ENCODE measurements at regions not wholly inside any gene's neighbourhood (a gene's known extent, or its start where the extent isn't known, plus 50 kb on each side); places are given as distances from the start of the nearest gene placed in this dataset.
"Not testable (repeated sequence)": the region's sequence is repeated elsewhere in the genome, so short reads cannot be mapped to it uniquely, and the experiment has no call there.

DNA sequence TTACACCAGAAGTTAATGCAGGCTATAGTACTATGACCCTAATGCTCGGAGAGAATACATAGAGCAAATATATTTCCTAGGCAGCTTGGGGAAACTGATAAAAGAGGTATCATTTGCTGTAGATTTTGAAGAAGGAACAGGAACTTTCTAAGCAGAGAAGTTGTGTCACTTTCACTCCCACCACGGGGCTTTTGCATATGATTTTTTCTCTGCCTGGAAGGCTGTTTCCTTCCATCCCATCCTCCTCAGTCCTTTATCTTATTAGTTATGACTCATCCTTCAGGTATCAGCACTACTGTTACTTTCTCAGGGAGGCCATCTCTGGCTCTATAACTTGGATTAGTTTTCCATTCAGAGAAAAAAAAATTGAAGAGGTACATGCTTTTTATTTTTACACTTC, 2006.1 kb upstream of the WWC1 start:
- no peak for TF ChIP-seq CTCF (conservative IDR thresholded peaks at IDR 0.05)
- H3K27ac ChIP-seq = no peak overlapping the region

DNA sequence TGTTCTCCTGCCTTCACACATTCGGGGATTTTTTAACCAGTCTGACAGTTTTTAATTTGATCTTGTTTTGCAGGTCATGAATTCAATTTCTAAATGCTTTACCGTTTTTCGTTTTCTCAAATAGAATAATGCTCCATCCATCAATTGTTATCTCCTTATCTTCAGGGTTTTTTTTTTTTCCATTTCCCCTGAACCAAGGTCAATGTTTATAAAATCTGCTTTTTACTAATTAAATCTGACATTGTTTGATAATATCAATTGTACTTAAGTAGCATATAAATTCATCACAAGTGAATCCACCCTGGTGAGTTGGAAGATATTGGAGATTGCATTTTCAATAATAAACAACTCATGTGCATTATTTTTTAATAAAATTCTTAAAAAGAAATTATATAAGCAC, 2004.6 kb upstream of the WWC1 start:
- TF ChIP-seq CTCF (conservative IDR thresholded peaks at IDR 0.05) = no peak
- no peak overlapping the region for H3K27ac ChIP-seq

DNA sequence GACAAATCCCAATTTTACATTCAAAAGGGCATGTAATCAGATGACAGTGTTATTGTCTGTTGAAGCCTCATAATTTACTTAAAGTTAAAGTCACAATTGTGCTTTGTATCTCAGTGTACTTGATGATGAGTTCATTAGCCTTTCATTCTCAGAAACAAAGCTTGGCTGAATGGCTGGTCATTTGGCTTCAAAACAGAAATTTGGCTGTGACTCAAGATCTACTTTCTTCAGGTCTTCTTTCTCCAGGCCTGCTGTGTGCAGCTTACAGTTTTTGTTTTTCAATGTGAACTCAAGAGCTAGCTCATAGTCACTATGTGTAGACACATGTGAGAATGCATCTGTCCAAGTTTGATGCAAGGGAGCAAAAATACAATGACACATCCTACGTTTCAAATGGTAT, 2003.6 kb upstream of the WWC1 start:
- no peak for TF ChIP-seq CTCF (conservative IDR thresholded peaks at IDR 0.05)
- H3K27ac ChIP-seq = no peak overlapping the region

GRCh38 chr5:166291800-166292199, 1999.6 kb upstream of the WWC1 start:
- not testable (repeated sequence) for H3K27ac ChIP-seq

GRCh38 chr5:166293892-166294291, 1997.6 kb upstream of the WWC1 start:
- H3K27ac ChIP-seq = no peak overlapping the region
- no peak for TF ChIP-seq CTCF (conservative IDR thresholded peaks at IDR 0.05)

DNA sequence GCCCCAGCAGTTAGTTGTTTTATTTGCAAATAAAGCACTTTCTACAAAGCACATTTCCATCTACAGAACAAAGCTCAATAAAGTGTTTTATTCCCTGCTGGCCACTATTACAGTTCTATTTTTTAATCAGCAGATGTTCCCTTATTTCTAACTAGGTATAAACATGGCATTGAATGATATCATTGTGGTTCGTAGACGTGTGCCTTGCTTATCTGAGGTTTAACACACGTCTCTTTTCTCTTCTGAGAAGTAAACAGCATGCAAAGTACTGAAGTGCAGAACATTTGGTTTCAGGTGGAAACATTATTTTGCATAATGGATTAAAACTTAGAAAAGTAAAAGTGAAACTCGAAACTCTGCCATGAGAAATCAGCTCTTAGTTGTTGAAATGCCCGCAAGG, 1989.3 kb upstream of the WWC1 start:
- no peak for TF ChIP-seq CTCF (conservative IDR thresholded peaks at IDR 0.05)
- H3K27ac ChIP-seq = no peak overlapping the region

DNA sequence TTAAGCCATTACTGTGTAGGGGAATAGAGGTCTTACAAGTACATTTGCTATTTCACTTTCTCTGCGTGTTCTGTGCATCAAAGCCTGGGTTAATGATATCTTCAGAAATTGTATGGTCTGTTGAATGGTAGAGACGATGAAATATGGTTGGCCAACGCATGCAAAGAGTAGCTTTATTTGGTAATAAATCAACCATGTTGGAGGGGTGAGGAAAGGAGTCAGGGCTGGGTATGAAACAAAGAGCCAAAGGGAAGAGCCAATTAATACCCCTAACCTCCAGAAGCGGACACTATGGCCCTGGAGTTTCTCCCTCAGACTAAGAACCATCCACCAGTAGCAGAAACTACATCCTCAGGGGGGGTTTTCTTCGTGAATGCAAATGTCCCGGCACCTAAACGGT, 1974.0 kb upstream of the WWC1 start:
- no peak for TF ChIP-seq CTCF (conservative IDR thresholded peaks at IDR 0.05)
- no peak overlapping the region for H3K27ac ChIP-seq

DNA sequence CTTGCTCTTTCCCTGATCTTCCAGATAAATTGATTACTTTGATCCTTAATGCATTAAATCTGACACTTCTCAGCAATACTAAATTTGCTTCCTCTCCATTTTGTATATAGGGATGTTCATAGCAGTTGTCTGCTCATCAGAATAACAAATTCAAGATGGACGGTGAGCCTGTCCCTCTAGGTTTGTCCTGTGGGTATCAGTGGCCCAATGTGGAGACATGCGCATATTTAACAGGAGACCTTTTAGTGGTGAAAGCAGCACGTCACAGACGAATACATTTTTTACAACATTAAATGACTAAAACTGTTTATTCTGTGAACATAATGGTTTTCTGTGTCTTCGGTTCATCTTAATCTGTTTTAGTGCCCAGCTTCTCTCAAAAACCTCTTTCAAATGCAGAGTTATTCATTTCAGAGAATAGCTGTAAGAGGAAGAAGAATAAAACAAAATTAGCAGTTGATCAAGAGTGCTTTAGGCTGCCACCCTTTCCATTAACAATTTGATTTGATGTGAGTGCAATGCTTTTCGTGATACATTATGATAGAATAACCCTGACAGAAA, 1970.4 kb upstream of the WWC1 start:
- TF ChIP-seq CTCF (conservative IDR thresholded peaks at IDR 0.05) = no peak
- no peak overlapping the region for H3K27ac ChIP-seq
